ENCODE measurements at regions not wholly inside any gene's neighbourhood (a gene's known extent, or its start where the extent isn't known, plus 50 kb on each side); places are given as distances from the start of the nearest gene placed in this dataset.
"Not testable (repeated sequence)": the region's sequence is repeated elsewhere in the genome, so short reads cannot be mapped to it uniquely, and the experiment has no call there.

DNA sequence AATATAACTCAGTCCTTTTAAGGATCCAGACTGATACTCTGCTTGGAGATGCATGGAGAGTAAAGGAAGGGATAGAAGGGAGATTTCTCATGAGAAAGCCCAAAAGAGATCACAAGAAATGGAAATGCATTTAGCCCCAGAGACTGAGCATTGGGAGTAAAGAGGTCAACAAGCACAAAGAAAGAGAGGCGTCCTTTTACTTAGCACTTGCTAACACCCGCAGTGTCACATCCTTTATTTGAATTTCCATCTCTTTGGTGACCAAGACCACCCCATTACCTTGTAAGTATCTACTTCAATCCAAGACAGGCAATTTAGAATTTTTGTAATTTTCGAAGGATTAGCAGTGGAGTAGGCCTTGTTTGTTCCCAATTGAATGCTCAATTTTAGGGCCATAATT, 111.8 kb upstream of the DCC start:
- no peak overlapping the region for H3K4me3 ChIP-seq (ENCODE audit: low read depth, low read length)
- TF ChIP-seq CTCF (IDR thresholded peaks at IDR 0.05; ENCODE audit: low read depth, low read length), result no peak
- DNase-seq (ENCODE audit: low read depth, low spot score), result no peak
- in situ Hi-C loops (cut with HindIII; ENCODE audit: low sequenced_read_pairs), result no loop called here

- H3K4me3 ChIP-seq (ENCODE audit: low read depth, low read length), result no peak overlapping the region
- no peak for TF ChIP-seq CTCF (IDR thresholded peaks at IDR 0.05; ENCODE audit: low read depth, low read length)
- peak; percentile 22 for DNase-seq (ENCODE audit: low read depth, low spot score)
- in situ Hi-C loops (cut with HindIII; ENCODE audit: low sequenced_read_pairs), result no loop called here
Observed at GRCh38 chr18:52236131-52236530, 103.9 kb upstream of the DCC start.

DNA sequence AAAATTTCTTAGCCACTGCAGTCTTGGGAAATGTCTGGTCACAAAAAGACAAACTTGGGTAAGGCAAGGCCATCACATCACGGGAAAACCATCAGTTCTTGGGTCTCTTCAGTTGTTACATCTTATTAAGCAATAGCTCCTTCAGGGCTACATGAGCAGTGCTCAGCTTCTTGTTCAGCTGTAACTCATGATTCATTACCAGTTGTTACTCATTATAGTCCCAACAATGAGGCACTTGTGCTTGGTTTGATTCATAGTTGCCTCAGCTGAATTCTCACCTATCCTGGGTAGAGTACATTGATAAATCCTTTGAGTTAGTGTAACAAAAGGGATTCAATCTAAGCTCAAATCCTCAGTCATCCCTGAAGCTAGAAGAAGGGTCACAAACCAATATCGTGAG, 102.4 kb upstream of the DCC start:
- no peak overlapping the region for H3K4me3 ChIP-seq (ENCODE audit: low read depth, low read length)
- in situ Hi-C loops (cut with HindIII; ENCODE audit: low sequenced_read_pairs), result no loop called here
- no peak for TF ChIP-seq CTCF (IDR thresholded peaks at IDR 0.05; ENCODE audit: low read depth, low read length)
- peak; percentile 50 for DNase-seq (ENCODE audit: low read depth, low spot score)

GRCh38 chr18:52242711-52243110, 97.3 kb upstream of the DCC start:
- DNase-seq (ENCODE audit: low read depth, low spot score), result no peak
- in situ Hi-C loops (cut with HindIII; ENCODE audit: low sequenced_read_pairs), result no loop called here
- no peak overlapping the region for H3K4me3 ChIP-seq (ENCODE audit: low read depth, low read length)
- TF ChIP-seq CTCF (IDR thresholded peaks at IDR 0.05; ENCODE audit: low read depth, low read length), result no peak

GRCh38 chr18:52244658-52245057, 95.3 kb upstream of the DCC start:
- in situ Hi-C loops (cut with HindIII; ENCODE audit: low sequenced_read_pairs), result no loop called here
- no peak overlapping the region for H3K4me3 ChIP-seq (ENCODE audit: low read depth, low read length)
- no peak for TF ChIP-seq CTCF (IDR thresholded peaks at IDR 0.05; ENCODE audit: low read depth, low read length)
- no peak for DNase-seq (ENCODE audit: low read depth, low spot score)

DNA sequence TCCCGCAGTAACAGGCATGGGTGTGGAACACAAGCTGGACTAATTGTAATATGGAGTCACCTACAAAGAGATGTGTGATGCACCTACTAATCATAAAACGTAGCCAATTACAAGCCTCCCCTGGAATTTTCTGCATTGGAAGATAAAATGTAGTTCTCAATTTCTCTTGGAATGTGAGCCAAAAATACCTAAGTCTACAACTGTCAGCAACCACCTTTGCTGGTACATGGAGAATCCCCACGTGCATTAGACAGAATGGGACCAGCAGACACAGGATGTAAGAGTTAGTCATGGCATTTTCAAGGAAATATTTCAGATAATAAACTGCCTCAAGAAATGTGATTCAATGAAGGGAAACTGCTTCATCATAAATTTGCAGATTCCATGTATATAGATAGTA, 85.6 kb upstream of the DCC start:
- no peak for DNase-seq (ENCODE audit: low read depth, low spot score)
- no peak for TF ChIP-seq CTCF (IDR thresholded peaks at IDR 0.05; ENCODE audit: low read depth, low read length)
- in situ Hi-C loops (cut with HindIII; ENCODE audit: low sequenced_read_pairs), result no loop called here
- H3K4me3 ChIP-seq (ENCODE audit: low read depth, low read length), result no peak overlapping the region

DNA sequence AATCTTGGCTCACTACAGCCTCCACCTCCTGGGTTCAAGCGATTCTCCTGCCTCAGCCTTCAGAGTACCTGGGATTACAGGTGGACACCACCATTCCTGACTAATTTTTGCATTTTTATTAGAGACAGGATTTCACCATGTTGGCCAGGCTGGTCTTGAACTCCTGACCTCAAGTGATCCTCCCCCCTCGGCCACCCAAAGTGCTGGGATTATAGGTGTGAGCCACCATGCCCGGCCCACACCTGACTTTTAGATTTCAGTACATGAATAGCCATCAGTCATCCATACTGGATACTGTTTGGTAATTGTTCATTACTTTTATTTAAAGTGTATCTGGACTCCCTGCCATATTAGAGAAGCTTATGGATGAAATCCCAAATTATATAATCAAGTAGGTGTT, 82.6 kb upstream of the DCC start:
- H3K4me3 ChIP-seq (ENCODE audit: low read depth, low read length); DNase-seq (ENCODE audit: low read depth, low spot score); in situ Hi-C loops (cut with HindIII; ENCODE audit: low sequenced_read_pairs): not testable (repeated sequence)
